ENCODE measurements at regions not wholly inside any gene's neighbourhood (a gene's known extent, or its start where the extent isn't known, plus 50 kb on each side); places are given as distances from the start of the nearest gene placed in this dataset.

- TF ChIP-seq ZFP3 (CRISPR knock-in tag; IDR thresholded peaks at IDR 0.05) (no peak), CSRNP3 (CRISPR knock-in tag; IDR thresholded peaks at IDR 0.05) (no peak), RARB (CRISPR knock-in tag; IDR thresholded peaks at IDR 0.05) (no peak), BACH2 (CRISPR knock-in tag; IDR thresholded peaks at IDR 0.05; ENCODE audit: borderline replicate concordance) (no peak), ZFP30 (CRISPR knock-in tag; IDR thresholded peaks at IDR 0.05) (no peak), PATZ1 (CRISPR knock-in tag; IDR thresholded peaks at IDR 0.05; ENCODE audit: borderline replicate concordance) (no peak)
These were observed 182.9 kb upstream of the RMP24 start for GRCh38 chr18:35789543-35789942.

Measured in SK-N-SH treated with all-trans-retinoic acid at 6 μM for 48 hours (cell line).